ENCODE measurements at regions not wholly inside any gene's neighbourhood (a gene's known extent, or its start where the extent isn't known, plus 50 kb on each side); places are given as distances from the start of the nearest gene placed in this dataset.

GRCh38 chr3:98954791-98955604 lies 53.5 kb upstream of the DCBLD2 start:
- no peak for DNase-seq

GRCh38 chr3:98954242-98954641 lies 52.7 kb upstream of the DCBLD2 start:
- DNase-seq, result no peak

- DNase-seq, result no peak
Measured at GRCh38 chr3:98952404-98952803, 50.9 kb upstream of the DCBLD2 start.

All from stimulated activated CD4-positive, alpha-beta T cell treated with anti-CD3 and anti-CD28 coated beads, Interleukin-2, amount 100 ng/mL, for 48 hours (primary cell).